ENCODE measurements at regions not wholly inside any gene's neighbourhood (a gene's known extent, or its start where the extent isn't known, plus 50 kb on each side); places are given as distances from the start of the nearest gene placed in this dataset.

DNA sequence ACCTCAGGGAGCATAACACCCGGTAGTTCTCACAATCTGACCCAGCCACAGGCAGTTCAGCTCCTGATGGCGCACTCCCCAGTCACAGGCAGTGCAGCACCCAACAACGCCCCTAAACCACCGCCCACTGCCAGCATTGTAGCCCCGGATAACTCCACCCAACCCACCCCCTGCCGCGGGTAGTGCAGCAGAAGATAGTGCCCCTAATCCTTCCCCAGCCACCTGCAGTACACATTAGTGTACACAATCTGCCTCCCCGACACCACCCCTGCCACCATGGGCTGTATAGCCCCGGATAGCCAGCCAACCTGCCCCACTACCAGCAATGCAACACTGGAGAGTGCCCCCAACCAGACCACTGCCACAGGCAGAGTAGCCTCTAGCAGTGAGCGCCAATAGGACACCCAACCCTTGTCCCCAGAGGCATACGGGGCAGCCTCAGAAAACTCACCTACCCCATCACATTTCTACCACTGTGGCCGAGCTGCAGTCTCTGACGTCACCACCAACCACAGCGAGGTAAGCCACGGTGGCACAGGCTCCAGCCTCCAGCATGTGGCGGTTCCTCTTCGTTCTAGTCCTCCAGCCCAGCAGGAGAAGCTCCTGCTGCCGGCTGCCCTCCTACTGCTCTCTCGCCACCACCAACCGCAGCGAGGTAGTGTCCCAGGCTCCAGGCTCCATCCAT is 877.3 kb downstream of the KCNJ18 start:
- no peak for DNase-seq

GRCh38 chr17:22570144-22570845 is 878.0 kb downstream of the KCNJ18 start:
- DNase-seq = no peak

DNA sequence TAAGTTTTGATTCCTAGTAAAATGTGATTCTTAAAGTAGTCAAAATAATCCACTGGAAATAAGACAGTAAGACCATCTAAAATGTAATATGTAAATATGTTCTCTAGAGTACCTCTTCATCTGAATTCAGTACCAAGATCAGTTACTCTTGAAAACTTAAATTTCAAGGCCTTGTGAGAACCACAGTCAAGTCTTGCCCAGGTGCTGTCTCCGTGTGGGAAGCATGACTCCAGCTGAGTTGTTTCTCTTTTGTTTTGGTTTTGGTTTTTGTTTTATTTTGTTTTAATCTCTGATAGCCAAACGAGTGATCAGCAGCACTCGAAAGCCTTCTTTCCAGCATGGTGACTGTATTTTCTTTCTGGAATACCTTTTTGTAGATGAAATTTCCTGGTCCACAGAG is 907.0 kb downstream of the KCNJ18 start:
- no peak for DNase-seq

- DNase-seq = no peak
Measured at GRCh38 chr17:22600644-22601298, 908.4 kb downstream of the KCNJ18 start.

Measured in amygdala (tissue), 56 donors.